Stimulated activated CD4-positive, alpha-beta T cell treated with anti-CD3 and anti-CD28 coated beads, TNF-alpha, amount 100 ng/mL, for 4 hours (primary cell): ENCODE measurements at regions not wholly inside any gene's neighbourhood (a gene's known extent, or its start where the extent isn't known, plus 50 kb on each side); places are given as distances from the start of the nearest gene placed in this dataset.

ENCODE experiments used
- DNase-seq, 3 experiments: peaks; one replicate each; pipeline ENCODE4 v3.0.0-alpha.2; 2020; ENCODE audit warnings: low read depth in 3 of 3

DNA sequence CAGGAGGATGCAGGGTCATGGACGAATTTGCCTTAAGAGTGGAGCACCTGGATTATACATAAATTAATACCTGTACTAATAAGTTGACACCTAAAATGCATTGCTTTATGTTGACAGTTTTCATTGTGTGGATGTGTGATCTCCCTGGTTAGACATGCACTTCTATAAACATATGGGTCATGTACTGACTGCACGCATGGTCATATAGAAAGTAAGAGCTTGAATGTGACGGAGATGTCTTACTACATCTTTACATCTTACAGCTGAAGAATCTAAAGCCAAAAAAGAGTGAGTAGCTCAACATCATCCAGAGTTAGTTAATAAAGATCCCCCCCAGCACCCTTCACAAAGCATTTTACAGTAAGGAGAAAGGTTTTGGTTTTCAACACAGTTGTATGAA, 408.4 kb upstream of the JARID2 start:
- DNase-seq = no peak

GRCh38 chr6:14838133-14838583, 407.7 kb upstream of the JARID2 start:
- no peak for DNase-seq

DNA sequence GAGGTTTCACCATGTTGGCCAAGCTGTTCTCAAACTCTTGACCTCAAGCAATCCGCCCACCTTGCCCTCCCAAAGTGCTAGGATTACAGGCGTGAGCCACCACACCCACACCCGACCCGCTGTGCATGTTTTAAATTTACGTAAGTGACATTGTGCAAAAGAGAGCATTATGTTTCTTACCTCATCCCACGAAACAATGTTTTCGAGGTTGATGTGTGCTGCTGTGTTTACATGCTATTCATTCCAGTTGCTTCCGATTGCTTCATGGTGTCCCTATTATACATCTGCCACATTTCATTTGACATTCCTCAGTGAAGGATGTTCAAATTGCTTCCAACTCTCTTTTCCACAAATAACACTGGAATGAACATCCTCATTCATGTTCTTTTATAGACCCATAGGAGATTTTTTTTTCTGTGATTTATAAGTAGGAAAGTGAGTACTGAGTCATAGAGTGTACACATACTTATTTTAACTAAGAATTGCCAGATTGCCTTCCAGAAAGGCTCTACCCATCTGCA, 403.9 kb upstream of the JARID2 start:
- no peak for DNase-seq

- DNase-seq = no peak
Observed at GRCh38 chr6:14844411-14844810, 401.5 kb upstream of the JARID2 start.

DNA sequence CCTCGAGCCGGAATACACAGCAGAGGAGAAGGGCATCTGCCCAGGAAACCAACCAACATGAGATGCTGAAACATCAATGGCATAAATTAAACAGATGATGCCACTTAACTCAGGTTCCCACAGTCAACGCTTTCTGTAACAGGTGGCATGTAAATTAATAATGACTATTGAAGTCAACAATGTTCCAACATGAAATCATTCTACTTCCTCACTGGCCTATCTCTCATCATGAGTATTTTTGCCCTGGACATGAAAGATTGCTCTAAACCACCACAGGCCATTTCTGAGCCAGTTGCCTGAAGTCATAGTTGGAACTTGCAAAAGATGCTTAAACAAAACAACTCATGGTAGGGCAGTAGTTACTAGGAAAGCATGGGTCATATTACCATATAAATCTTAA, 397.9 kb upstream of the JARID2 start:
- DNase-seq = no peak

GRCh38 chr6:14849185-14849584, 396.7 kb upstream of the JARID2 start:
- no peak for DNase-seq

GRCh38 chr6:14851281-14851680, 394.6 kb upstream of the JARID2 start:
- DNase-seq = no peak

- DNase-seq = no peak
Observed at GRCh38 chr6:14852375-14852774, 393.5 kb upstream of the JARID2 start.

- DNase-seq = no peak
Observed at GRCh38 chr6:14856177-14856576, 389.7 kb upstream of the JARID2 start.

DNA sequence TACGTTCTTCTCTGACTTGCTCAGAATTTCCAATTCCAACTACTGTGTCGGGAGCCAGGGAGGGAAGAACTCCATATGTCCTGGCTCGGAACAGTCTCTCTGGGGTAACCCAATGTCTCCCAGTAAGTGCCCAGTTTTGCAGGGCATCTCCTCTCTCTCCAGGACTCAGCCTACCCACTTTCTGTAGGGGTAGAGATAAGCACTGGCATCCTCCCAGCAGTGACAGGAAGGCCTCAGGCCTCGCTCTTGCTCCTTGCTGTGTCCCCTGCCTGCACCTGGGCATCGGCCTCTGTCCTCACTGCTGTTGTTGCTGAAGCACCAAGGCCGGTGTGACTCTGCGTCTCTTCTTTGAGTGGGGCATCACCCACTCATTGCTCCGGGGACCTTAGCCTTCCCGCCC, 388.9 kb upstream of the JARID2 start:
- DNase-seq = no peak

DNA sequence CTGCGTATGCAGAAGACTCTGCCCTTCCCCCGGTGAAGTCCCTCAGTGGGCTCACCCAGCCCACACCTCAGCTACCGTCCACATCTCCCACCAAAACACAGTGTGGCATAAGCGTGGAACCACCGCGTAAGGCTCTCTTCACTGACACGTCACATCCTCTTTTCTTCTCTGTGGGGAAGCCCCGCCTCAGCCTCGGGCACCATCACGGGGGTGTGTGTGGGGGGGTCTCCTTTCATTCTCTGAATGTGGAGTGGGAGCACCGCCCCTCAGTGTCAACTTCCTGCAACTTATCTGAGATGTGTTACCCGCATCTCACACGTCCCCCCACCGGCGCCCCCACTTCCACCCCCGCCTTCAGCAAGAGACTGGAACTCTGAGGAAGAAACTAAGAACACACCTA, 388.4 kb upstream of the JARID2 start:
- peak; percentile 41 to 83 (median 77) for DNase-seq

DNA sequence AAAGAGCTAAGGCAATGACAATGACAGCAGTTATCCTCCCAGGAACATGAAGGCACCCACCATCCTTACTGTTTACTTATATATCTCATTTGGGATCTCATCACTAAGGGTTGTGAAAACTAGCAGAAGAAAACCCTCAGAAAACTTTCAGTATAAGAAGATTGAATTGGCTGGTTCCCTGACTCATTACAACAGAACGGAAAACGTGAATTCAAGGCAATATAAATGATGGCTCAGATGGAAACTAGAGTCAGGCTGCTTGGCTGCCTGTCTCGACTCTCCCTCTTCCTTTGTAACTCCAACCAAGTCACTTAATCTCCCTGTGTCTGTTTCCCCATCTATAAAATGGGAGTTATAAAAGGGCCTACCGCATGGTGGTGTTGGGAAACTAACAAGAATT, 387.1 kb upstream of the JARID2 start:
- no peak for DNase-seq

GRCh38 chr6:14860774-14861173, 385.1 kb upstream of the JARID2 start:
- no peak for DNase-seq

GRCh38 chr6:14861491-14861943, 384.4 kb upstream of the JARID2 start:
- no peak for DNase-seq

- no peak for DNase-seq
Observed at GRCh38 chr6:14862845-14863244, 383.0 kb upstream of the JARID2 start.

DNA sequence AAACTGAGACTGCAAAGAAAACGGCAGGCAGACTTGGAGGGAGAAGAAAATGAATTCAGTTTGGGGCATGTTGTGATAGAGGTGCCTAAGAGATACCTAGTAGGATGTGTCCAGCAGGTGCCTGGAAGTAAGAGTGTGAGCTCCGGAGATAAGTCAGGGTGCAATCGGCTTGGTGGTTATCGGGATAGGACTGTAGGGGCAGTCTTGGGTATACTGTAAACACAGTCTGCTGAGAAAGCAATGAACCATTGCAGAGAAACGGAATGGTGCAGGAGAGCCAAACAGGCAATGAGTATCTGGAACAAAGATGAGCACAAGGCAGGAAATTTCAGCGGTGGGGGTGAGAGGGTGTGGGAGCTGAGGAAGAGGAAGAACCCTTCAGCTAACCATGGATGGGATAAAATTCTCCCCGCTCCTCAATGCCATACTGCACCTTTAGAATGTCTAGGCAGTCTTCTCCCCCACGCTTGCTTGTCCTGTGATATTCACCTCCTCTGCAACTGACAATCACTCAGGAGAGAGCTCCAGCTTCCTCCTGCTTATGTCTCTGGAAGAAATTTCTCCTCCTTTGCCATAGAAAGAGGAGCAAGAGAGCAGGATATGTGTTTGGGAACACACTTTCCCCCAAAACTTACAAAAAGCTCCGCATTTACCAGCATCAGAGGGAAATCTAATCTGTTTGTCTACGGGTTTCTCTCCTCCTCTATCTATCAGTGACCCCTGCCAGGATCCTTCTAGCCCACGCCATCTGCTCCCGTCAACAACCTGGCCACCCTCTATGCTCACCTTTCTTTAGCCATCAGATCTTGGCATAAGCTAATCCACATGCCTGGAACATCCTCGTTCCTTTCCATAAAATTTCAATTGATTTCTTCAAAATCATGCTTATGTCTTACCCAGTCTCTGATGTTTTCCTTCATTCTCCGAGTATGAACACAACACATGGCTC, 381.7 kb upstream of the JARID2 start:
- DNase-seq = no peak

DNA sequence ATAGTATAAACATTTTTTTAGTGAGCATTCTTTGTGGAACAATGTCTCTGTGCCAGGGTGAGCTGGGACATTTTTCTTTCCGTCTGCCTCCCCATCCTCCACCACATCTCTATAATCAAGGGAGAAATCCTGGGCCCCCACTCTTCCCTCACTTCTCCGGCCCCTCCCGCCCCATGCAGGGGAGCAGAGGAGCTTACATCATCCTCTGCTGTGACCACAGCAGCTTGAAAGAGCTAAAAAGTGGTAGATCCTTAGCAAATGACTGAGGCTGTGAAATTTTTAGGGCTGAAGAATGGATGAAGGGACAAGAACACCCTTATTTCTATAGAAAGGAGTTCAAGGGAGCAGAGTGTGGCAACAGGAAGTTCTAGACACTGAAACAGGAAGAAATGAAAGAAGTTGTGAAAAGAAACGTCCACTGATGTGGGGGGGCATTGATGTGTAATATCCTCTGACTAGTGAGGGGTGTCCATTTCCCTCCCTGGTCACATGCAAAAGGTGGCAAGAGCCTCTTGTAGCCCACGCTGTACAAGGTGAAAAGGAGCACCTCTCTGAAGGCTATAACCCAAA, 380.3 kb upstream of the JARID2 start:
- no peak for DNase-seq

- DNase-seq = no peak
Observed at GRCh38 chr6:14867802-14868201, 378.1 kb upstream of the JARID2 start.

DNA sequence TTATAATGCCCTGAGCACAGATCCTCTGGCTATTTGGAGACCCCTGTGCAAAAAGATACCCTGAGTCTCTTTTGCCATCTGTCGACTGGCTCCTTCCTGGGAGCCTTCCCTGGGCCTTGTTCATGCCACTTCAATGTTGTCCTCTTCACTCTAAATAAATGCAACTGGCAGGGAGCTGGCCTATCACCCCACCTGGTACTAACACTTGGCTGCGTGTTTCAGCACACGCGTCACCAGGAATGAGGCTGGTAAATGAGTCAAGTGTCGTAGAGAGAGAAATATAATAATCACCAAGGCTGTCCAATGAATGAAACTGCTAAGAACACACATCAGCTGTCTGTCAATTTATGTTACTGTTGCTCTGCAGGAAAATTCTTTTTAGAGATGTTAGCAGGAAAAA, 374.6 kb upstream of the JARID2 start:
- no peak for DNase-seq

DNA sequence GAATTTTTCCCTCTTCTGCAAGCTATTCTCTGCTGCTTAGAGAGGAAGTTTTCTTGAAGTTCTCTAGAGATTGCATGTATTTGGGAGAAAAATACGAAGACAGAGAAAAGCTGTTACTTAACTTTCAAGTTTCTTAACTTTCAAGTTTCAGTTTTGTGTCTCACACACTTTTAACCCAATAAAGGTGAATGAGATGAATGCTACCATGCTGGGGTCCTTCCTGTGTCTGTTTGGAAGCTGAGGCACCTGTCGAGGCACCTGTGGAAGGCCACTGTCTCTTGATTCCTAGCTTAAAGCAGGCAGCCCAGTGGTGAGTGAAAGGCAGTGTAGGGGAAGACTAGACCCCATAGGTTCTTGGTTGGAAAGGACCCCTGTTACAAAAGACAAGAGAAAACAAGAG, 372.8 kb upstream of the JARID2 start:
- no peak for DNase-seq

DNA sequence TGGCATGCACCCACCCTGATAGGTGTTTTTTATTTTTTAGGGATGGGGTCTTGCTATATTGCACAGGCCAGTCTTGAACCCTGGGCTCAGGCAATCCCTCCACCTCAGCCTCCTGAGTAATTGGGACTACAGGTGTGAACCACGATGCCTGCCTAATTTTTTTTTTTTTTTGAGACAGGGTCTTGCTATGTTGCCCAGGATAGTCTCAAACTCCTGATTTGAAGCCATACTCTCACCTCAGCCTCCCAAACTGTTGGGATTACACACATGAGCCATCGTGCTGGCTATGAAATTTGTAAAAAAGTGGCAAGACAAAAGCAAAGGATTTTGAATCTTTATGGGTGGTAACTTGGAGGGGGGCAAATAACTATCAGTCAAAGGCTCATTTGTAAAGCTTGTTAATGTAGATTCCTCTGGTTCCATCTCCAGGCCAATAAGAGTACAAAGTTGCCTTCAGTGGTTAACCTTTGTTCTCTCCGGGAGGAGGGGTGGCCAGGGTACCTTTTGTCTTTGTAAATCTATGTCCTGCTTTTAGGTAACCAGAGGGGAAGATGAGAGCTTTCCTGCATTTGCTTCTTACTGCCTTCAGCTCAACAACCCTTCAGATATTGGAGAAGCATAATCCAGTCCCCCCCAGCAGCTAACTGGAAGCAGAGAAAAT, 372.0 kb upstream of the JARID2 start:
- DNase-seq = no peak

- no peak for DNase-seq
Observed at GRCh38 chr6:14874975-14875480, 370.8 kb upstream of the JARID2 start.
